Keratinocyte (primary cell): ENCODE measurements at regions not wholly inside any gene's neighbourhood (a gene's known extent, or its start where the extent isn't known, plus 50 kb on each side); places are given as distances from the start of the nearest gene placed in this dataset.

ENCODE experiments used
- DNase-seq: peaks from one replicate; pipeline ENCODE4 v3.0.0-alpha.2; 2011; ENCODE audit warnings: low read depth, missing footprints, low spot score
- FAIRE-seq: peaks from 2 replicates; lab custom pipeline; 2011; peaks lifted over from hg19 to GRCh38; lab: Jason Lieb, UNC
- H2AFZ ChIP-seq: 2 replicates; pipeline ENCODE4 v1.6.0; 2012; ENCODE audit warnings: low read length, control low read depth, inconsistent platforms; ENCODE audit not compliant: control insufficient read depth
- H3K27ac ChIP-seq: 2 replicates; pipeline ENCODE4 v1.5.1; 2011; ENCODE audit warnings: low read length; ENCODE audit not compliant: control insufficient read depth, insufficient read depth
- H3K27me3 ChIP-seq: 3 replicates; pipeline ENCODE4 v1.6.0; 2011; ENCODE audit warnings: low read length; ENCODE audit not compliant: control insufficient read depth, insufficient read depth; ENCODE audit errors: extremely low read depth
- H3K36me3 ChIP-seq, 2 experiments: 2 replicates in 1 of 2; 3 replicates in 1 of 2; pipeline ENCODE4 v1.5.1; 2011; ENCODE audit warnings: low read length in 2 of 2, mild to moderate bottlenecking in 1 of 2; ENCODE audit not compliant: control insufficient read depth in 2 of 2, insufficient read depth in 2 of 2; ENCODE audit errors: extremely low read depth in 1 of 2
- H3K4me1 ChIP-seq: 3 replicates; pipeline ENCODE4 v1.5.1; 2011; ENCODE audit warnings: low read length; ENCODE audit not compliant: control insufficient read depth, insufficient read depth; ENCODE audit errors: extremely low read depth
- H3K4me2 ChIP-seq: 3 replicates; pipeline ENCODE4 v1.6.0; 2011; ENCODE audit warnings: low read depth, low read length; ENCODE audit not compliant: control insufficient read depth, insufficient read depth; ENCODE audit errors: extremely low read depth
- H3K4me3 ChIP-seq, 3 experiments: fragments of 200-600 bp in 1 of 3; sonication (generic) in 1 of 3; 2 replicates in 2 of 3; 3 replicates in 1 of 3; pipeline ENCODE4 v1.5.1; 2011 to 2016; ENCODE audit warnings: low read length in 3 of 3, mild to moderate bottlenecking in 3 of 3, control low read depth in 2 of 3, inconsistent platforms in 1 of 3, low read depth in 1 of 3, mixed read lengths in 1 of 3, mixed run types in 1 of 3, moderate library complexity in 1 of 3; ENCODE audit not compliant: control insufficient read depth in 2 of 3, insufficient read depth in 2 of 3; ENCODE audit errors: extremely low read depth in 1 of 3
- H3K79me2 ChIP-seq: 2 replicates; pipeline ENCODE4 v1.6.0; 2012; ENCODE audit warnings: low read length; ENCODE audit not compliant: control insufficient read depth, insufficient read depth
- H3K9ac ChIP-seq: 3 replicates; pipeline ENCODE4 v1.6.0; 2011; ENCODE audit warnings: low read length; ENCODE audit not compliant: control insufficient read depth, insufficient read depth; ENCODE audit errors: extremely low read depth
- H3K9me1 ChIP-seq: 3 replicates; pipeline ENCODE4 v1.6.0; 2011; ENCODE audit warnings: low read length; ENCODE audit not compliant: control insufficient read depth, insufficient read depth; ENCODE audit errors: extremely low read depth
- H3K9me3 ChIP-seq: 2 replicates; pipeline ENCODE4 v1.5.1; 2012; ENCODE audit warnings: low read depth, low read length; ENCODE audit not compliant: control insufficient read depth
- H4K20me1 ChIP-seq: 3 replicates; pipeline ENCODE4 v1.6.0; 2011; ENCODE audit warnings: low read length; ENCODE audit not compliant: control insufficient read depth, insufficient read depth; ENCODE audit errors: extremely low read depth
- CTCF ChIP-seq, 3 experiments: IDR thresholded peaks in 1 of 3; conservative IDR thresholded peaks in 1 of 3; optimal IDR thresholded peaks in 1 of 3; 2 replicates in 2 of 3; 3 replicates in 1 of 3; pipeline versions ENCODE3 to v1.5.1; 2011; ENCODE audit warnings: low read length in 3 of 3, mild to moderate bottlenecking in 3 of 3, moderate library complexity in 2 of 3, control low read depth in 1 of 3, inconsistent platforms in 1 of 3; ENCODE audit not compliant: insufficient read depth in 2 of 3; ENCODE audit errors: extremely low read depth in 1 of 3
- EZH2 ChIP-seq: IDR thresholded peaks from one replicate; pipeline ENCODE4 v1.6.1; 2012; ENCODE audit warnings: inconsistent platforms, mild to moderate bottlenecking, low read length, moderate library complexity
- dilution Hi-C: fragments of 300-500 bp; cut with MboI; formaldehyde crosslinking; loops from one replicate; pipeline ENCODE4 v1.7.0; 2020; ENCODE audit warnings: low sequenced_read_pairs; ENCODE audit not compliant: extremely low pct_ligation_motif_present

DNA sequence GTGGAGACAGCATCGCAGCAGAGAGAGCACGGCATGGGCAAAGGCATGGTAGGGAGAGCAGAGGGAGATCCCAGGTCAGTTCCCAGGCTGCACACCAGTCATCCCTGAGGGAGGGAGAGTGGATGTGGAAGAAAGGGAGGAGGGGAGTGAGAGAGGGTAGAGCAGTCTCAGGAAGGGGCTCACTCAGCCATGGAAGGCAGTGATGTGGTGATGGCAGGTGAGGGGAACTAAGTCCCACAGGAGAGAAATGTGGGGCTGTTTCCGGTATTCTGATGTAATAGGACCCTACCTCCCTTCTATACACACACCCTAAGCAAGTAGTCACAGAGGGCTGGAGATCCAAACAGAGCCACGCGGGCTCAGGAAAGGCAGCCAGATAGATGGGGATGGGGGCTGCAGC lies 500.3 kb upstream of the CDH11 start:
- no peak overlapping the region for H3K27ac ChIP-seq
- DNase-seq (no peak), FAIRE-seq (no peak)
- no peaks in the 10 kb centered on the region for H4K20me1 ChIP-seq
- no peaks in the 10 kb centered on the region for H3K9me1 ChIP-seq
- H3K27me3 ChIP-seq, result no peaks in the 10 kb centered on the region
- H3K9me3 ChIP-seq, result no peaks in the 10 kb centered on the region
- no peaks in the 10 kb centered on the region for H3K36me3 ChIP-seq
- no peaks in the 10 kb centered on the region for H3K4me1 ChIP-seq
- H3K9ac ChIP-seq, result no peak overlapping the region
- no peak overlapping the region for H3K4me3 ChIP-seq
- dilution Hi-C loops, result no loop called here
- no peaks in the 10 kb centered on the region for H3K79me2 ChIP-seq
- TF ChIP-seq CTCF (optimal IDR thresholded peaks at IDR 0.05 in 1 of 3, IDR thresholded peaks at IDR 0.05 in 1 of 3, conservative IDR thresholded peaks at IDR 0.05 in 1 of 3; ENCODE audit: extremely low read depth in 1 of 3, insufficient read depth in 2 of 3, low read length in 3 of 3), result no peak
- H3K4me2 ChIP-seq, result no peak overlapping the region
- H2AFZ ChIP-seq, result no peak overlapping the region

DNA sequence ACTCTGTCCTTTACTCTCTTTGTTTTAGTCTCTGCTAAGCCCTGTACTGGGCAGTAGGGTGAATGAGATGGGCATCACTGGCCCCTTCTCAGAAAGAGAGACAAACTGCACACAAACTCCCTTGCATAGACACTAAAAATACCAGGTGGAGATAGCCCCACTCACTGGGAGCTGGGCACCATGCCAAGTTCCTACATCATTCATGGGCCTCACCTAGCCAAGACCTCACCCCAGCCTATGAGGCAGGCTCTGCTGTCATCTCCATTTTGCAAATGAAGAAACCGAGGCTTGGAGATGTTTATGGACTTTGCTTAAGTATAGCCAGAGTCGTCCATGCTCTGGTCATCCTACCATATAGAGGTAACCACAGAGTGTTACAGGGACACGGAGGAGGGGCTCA lies 499.8 kb upstream of the CDH11 start:
- no peak overlapping the region for H2AFZ ChIP-seq
- no peaks in the 10 kb centered on the region for H3K9me1 ChIP-seq
- H3K27me3 ChIP-seq, result no peaks in the 10 kb centered on the region
- TF ChIP-seq EZH2, result no peak
- TF ChIP-seq CTCF (optimal IDR thresholded peaks at IDR 0.05 in 1 of 3, IDR thresholded peaks at IDR 0.05 in 1 of 3, conservative IDR thresholded peaks at IDR 0.05 in 1 of 3; ENCODE audit: extremely low read depth in 1 of 3, insufficient read depth in 2 of 3, low read length in 3 of 3), result no peak
- no peak overlapping the region for H3K4me3 ChIP-seq
- DNase-seq (no peak), FAIRE-seq (no peak)
- dilution Hi-C loops, result no loop called here
- H4K20me1 ChIP-seq, result no peaks in the 10 kb centered on the region
- no peaks in the 10 kb centered on the region for H3K79me2 ChIP-seq
- H3K4me1 ChIP-seq, result no peaks in the 10 kb centered on the region
- no peak overlapping the region for H3K4me2 ChIP-seq
- no peak overlapping the region for H3K9ac ChIP-seq
- H3K9me3 ChIP-seq, result no peaks in the 10 kb centered on the region
- no peaks in the 10 kb centered on the region for H3K36me3 ChIP-seq
- no peak overlapping the region for H3K27ac ChIP-seq
